Left lung (tissue), 4 donors: ENCODE measurements at regions not wholly inside any gene's neighbourhood (a gene's known extent, or its start where the extent isn't known, plus 50 kb on each side); places are given as distances from the start of the nearest gene placed in this dataset.

Source experiments
- ATAC-seq: fragments of 200-7000 bp; cut with Tn5 transposase; one replicate; pipeline ENCODE4 v1.9.1; 2020; ENCODE audit warnings: moderate library complexity
- DNase-seq, 4 donors: peaks; one replicate each; pipeline ENCODE4 v3.0.0-alpha.2; 2013 to 2020
- H3K27ac ChIP-seq, 2 donors: fragments of 200-600 bp; sonication (generic) in 1 of 2; one replicate each; pipeline versions ENCODE4 v1.5.0 to v1.8.0; 2020 to 2021
- H3K27me3 ChIP-seq, 2 donors: fragments of 200-600 bp; sonication (generic) in 1 of 2; one replicate each; pipeline versions ENCODE4 v1.5.0 to v1.8.0; 2020 to 2021
- H3K36me3 ChIP-seq, 2 donors: fragments of 200-600 bp; sonication (generic) in 1 of 2; one replicate each; pipeline versions ENCODE4 v1.5.0 to v1.8.0; 2020 to 2021
- H3K4me1 ChIP-seq, 2 donors: fragments of 200-600 bp; one replicate each; pipeline ENCODE4 v1.8.0; 2021
- H3K4me3 ChIP-seq, 2 donors: fragments of 200-600 bp; sonication (generic) in 1 of 2; one replicate each; pipeline versions ENCODE4 v1.5.0 to v1.8.0; 2020 to 2021; ENCODE audit warnings: mild to moderate bottlenecking in 1 of 2
- H3K9me3 ChIP-seq, 2 donors: fragments of 200-600 bp; sonication (generic) in 1 of 2; one replicate each; pipeline versions ENCODE4 v1.5.0 to v1.8.0; 2020 to 2021
- CTCF ChIP-seq, 2 donors: fragments of 200-600 bp; sonication (generic) in 1 of 2; IDR thresholded peaks; one replicate each; pipeline versions ENCODE4 v1.5.0 to v1.8.0; 2021; ENCODE audit warnings: antibody characterized with exemption in 2 of 2
- intact Hi-C, 2 donors: fragments of 100-400 bp; cut with DNase I; formaldehyde crosslinking; loops; one replicate each; pipeline versions ENCODE4 v1.11.2 to v1.14.2; 2022
- donor health status: DM: no; HTN: yes; CAD: no.
- donor health status: DM: no; HTN: no; CAD: no.

GRCh38 chrX:37926700-37927099 is 79.3 kb upstream of the DYNLT3 start:
- Histone ChIP-seq H3K4me3 (no peak overlapping the region), H3K9me3 (no peaks in the 10 kb centered on the region), H3K4me1 (no peaks in the 10 kb centered on the region), H3K27ac (no peak overlapping the region), H3K27me3 (no peaks in the 10 kb centered on the region), H3K36me3 (no peaks in the 10 kb centered on the region)
- intact Hi-C loops = loop anchor here in 1 of 2 donors (5.0 kb wide), 1 partner anchor 246 kb away; no protein-coding TSS in a partner anchor
- DNase-seq = peak in 2 of 4 donors; percentile 11 to 35
- ATAC-seq = peak; percentile 80
- peak; percentile 39 to 42 for TF ChIP-seq CTCF (IDR thresholded peaks at IDR 0.05)

GRCh38 chrX:37942170-37942569 is 64.2 kb upstream of the SYTL5 start:
- DNase-seq = no peak
- no peak for ATAC-seq

GRCh38 chrX:37943554-37944344 is 62.6 kb upstream of the SYTL5 start:
- no peak for ATAC-seq
- no peaks in the 10 kb centered on the region for H3K4me1 ChIP-seq
- no peaks in the 10 kb centered on the region for H3K36me3 ChIP-seq
- intact Hi-C loops = no loop called here
- no peaks in the 10 kb centered on the region for H3K27me3 ChIP-seq
- no peak overlapping the region for H3K27ac ChIP-seq
- H3K9me3 ChIP-seq = no peaks in the 10 kb centered on the region
- no peak for TF ChIP-seq CTCF (IDR thresholded peaks at IDR 0.05)
- no peak overlapping the region for H3K4me3 ChIP-seq
- no peak for DNase-seq

More at GRCh38 chrX:37942170-37942569, 64.2 kb upstream of the SYTL5 start:
- Histone ChIP-seq H3K36me3 (no peaks in the 10 kb centered on the region), H3K4me1 (no peaks in the 10 kb centered on the region), H3K4me3 (no peak overlapping the region), H3K27me3 (no peaks in the 10 kb centered on the region), H3K27ac (no peak overlapping the region), H3K9me3 (no peaks in the 10 kb centered on the region)
- intact Hi-C loops = no loop called here
- no peak for TF ChIP-seq CTCF (IDR thresholded peaks at IDR 0.05)

- ATAC-seq = no peak
- H3K9me3 ChIP-seq = no peaks in the 10 kb centered on the region
- H3K36me3 ChIP-seq = no peaks in the 10 kb centered on the region
Observed at GRCh38 chrX:37946197-37946596, 60.2 kb upstream of the SYTL5 start.

More at GRCh38 chrX:37946197-37946596, 60.2 kb upstream of the SYTL5 start:
- intact Hi-C loops = no loop called here
- no peaks in the 10 kb centered on the region for H3K27me3 ChIP-seq
- no peaks in the 10 kb centered on the region for H3K4me1 ChIP-seq
- TF ChIP-seq CTCF (IDR thresholded peaks at IDR 0.05) = no peak
- DNase-seq = no peak
- no peak overlapping the region for H3K4me3 ChIP-seq
- no peak overlapping the region for H3K27ac ChIP-seq
